Cardiac fibroblast (primary cell): ENCODE measurements at regions not wholly inside any gene's neighbourhood (a gene's known extent, or its start where the extent isn't known, plus 50 kb on each side); places are given as distances from the start of the nearest gene placed in this dataset.

Source experiments
- DNase-seq, 2 donors: peaks; one replicate each; pipeline versions ENCODE4 v3.0.0 to v3.0.0-alpha.2; 2010; ENCODE audit warnings: low read depth in 2 of 2
- H3K4me3 ChIP-seq, 2 donors: replicated peaks in 1 of 2; 1 replicate in 1 of 2; 2 replicates in 1 of 2; pipeline ENCODE4 v1.5.1; 2011; ENCODE audit warnings: low read depth in 2 of 2, low read length in 2 of 2, mild to moderate bottlenecking in 2 of 2, moderate library complexity in 1 of 2
- TF ChIP-seq, protein P1 (sequence below): IDR thresholded peaks from one replicate; pipeline ENCODE4 v1.5.1; 2011; ENCODE audit warnings: low read depth, mild to moderate bottlenecking, low read length, inconsistent platforms

DNA sequence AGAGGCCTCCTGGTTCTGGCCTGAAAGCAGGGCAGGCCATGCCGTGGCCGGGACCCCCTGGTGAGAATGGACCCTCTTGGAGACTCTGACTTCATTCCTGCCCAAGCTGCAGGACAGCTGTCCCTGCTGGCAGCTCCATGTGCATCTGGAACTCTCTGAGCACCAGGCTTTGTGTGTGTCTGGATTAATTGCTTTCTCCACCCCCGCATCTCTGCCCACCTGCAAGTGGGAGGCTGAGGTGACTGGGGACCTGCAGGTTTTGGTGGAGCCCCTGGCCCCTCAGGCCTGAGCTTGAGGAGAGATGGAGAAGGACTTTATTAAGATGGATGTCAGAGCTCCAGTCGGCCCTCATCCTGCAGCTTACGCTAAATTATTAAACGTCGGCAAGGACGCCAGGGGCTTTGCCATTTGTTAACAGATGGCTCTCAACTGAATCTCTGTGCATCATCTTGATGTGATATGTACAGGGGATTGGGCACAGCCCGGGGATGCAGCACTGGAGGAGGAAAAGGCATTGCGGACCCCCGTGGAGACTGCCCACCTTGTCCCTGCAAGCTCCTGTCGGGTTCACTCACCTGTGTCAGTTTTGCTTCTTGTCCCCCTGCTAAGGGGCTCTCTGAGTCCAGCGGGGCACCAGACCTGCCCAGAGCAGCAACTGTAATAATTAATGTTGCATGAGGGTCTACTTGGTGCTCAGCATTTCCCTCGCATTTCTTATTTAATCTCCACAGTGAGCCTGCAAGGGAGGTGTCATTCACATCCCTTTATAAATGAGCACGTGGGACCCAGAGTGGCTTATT, 154.1 kb upstream of the RPL38 start:
- no peak overlapping the region for H3K4me3 ChIP-seq
- DNase-seq, result no peak
- TF ChIP-seq, protein P1, sequence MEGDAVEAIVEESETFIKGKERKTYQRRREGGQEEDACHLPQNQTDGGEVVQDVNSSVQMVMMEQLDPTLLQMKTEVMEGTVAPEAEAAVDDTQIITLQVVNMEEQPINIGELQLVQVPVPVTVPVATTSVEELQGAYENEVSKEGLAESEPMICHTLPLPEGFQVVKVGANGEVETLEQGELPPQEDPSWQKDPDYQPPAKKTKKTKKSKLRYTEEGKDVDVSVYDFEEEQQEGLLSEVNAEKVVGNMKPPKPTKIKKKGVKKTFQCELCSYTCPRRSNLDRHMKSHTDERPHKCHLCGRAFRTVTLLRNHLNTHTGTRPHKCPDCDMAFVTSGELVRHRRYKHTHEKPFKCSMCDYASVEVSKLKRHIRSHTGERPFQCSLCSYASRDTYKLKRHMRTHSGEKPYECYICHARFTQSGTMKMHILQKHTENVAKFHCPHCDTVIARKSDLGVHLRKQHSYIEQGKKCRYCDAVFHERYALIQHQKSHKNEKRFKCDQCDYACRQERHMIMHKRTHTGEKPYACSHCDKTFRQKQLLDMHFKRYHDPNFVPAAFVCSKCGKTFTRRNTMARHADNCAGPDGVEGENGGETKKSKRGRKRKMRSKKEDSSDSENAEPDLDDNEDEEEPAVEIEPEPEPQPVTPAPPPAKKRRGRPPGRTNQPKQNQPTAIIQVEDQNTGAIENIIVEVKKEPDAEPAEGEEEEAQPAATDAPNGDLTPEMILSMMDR, result no peak

DNA sequence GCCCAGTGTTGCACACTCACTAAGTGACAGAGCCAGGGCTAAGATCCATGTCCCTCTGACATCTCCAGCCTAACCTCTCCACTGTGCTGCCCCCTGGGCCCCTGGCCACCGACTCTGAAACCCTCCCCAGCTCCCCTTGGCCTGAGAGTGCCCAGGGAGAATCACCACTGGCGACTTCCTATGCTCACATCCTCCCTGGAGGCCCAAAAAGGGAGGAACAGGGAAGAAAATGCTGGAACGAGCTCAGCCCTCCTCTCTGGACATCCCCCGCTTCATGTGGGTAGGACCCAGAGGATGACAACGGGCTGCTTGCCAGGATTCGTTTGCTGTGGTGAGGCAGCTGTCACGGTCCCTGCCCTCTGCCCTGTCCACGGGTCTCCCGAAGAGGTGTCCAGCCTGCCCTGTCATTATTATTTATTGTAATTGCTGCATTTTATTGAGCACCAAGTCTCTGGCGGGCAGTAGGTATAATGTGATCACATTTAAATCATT, 153.5 kb upstream of the RPL38 start:
- no peak overlapping the region for H3K4me3 ChIP-seq
- TF ChIP-seq, protein P1, result no peak
- DNase-seq, result no peak

DNA sequence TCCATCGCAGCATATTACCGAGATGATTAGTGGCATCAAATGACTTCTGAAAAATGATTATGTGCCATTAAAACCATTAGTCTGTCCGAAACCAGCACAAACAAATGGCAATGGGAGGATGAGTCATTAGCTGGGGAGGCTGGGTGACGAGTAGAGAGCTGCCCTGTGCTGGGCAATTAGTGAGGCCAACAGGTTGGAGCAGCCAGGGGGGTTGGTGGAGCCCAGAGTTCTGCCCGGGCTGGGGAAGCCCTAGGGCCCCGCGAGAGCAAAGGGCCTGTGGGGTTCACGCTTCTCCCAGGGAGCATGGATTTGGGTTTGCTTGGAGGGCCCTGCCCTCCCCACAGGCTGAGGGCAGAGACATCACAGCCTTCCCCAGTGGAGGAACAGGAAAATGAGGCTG, 152.1 kb upstream of the RPL38 start:
- H3K4me3 ChIP-seq, result no peak overlapping the region
- TF ChIP-seq, protein P1, result no peak
- DNase-seq, result no peak

DNA sequence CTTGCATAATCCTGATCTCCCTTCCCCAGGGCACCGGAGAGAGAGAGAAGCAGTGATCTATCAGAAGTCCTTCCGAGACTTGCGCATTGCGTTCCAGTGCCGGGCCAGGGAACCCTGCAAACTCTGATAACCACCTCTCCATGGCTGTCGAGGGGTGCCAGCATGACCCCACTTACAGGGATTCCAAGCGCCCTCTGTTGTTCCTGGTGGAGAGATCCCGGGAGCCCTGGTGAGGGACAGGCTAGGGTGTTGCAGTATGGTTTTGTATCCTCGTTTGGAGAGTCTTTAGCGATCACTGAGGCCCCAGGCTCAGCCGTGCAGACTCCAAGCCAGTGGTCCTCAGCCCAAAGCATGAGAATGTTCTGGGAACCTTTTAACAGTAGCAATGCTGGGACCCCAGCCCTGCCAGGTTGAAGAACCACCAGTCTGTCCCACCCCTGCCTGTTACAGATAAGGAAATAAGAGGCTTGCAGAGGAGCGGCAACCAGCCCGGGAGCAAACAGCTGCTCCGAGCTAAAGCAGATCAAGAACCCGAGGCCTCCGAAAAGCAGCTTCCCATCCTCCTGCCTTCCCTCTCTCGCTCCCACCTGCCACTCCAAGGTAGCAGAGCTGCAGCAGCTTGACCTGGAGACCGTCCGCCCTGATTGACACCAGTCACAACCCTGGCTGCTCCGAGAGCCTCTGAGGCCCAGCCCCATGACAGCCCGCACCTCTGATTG, 150.3 kb upstream of the RPL38 start:
- no peak for DNase-seq
- TF ChIP-seq, protein P1, result no peak

DNA sequence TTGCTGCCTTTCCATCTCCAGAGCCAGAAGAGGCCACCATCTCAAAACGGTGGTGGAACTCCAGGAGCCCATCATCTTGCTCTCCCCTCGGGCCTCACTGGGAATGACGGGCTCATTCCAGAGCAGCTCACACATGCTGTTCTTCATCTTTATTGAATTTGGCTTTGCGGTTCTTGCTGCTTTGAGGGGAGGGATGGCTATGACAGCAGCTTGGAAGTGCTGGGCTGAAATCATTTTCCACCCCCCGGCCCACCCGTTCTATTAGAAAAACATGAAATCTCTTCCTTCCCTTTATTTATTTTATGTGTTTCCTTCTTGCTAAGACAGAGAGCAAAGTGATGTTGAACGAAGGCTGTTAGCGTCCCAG, 149.8 kb upstream of the RPL38 start:
- DNase-seq, result no peak
- TF ChIP-seq, protein P1, result no peak

More for the DNA sequence above, 150.3 kb upstream of the RPL38 start:
- no peak overlapping the region for H3K4me3 ChIP-seq

DNA sequence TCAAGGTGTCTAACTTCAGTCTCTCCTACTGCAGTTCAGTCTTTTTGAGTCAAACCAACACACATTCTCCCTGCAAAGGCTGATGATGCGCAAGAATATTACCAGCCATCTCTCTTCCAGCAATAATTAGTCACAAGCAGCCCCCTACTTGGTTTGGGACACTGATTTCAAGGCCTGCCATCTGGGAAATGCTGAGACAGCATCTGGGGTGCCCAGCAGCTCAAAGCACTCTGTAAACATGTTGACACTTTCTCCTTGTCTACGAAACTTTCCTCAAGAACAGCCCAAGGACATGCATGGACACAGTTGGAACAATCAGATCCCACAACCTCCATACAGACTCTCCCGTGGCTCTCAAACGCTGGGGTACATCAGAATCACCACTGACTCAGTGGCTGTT, 149.2 kb upstream of the RPL38 start:
- H3K4me3 ChIP-seq, result no peak overlapping the region
- TF ChIP-seq, protein P1, result no peak

More for the DNA sequence above, 149.8 kb upstream of the RPL38 start:
- H3K4me3 ChIP-seq, result no peak overlapping the region

More for the DNA sequence above, 149.2 kb upstream of the RPL38 start:
- DNase-seq, result no peak
